Esophagus muscularis mucosa (tissue), 4 donors: ENCODE measurements at regions not wholly inside any gene's neighbourhood (a gene's known extent, or its start where the extent isn't known, plus 50 kb on each side); places are given as distances from the start of the nearest gene placed in this dataset.

ENCODE experiments used
- DNase-seq: peaks from one replicate; pipeline ENCODE4 v3.0.0-alpha.2; 2017; ENCODE audit errors: extremely low spot score
- H3K27ac ChIP-seq, 4 donors: fragments of 200-600 bp; sonication (generic); replicated peaks in 1 of 4; 1 replicate in 3 of 4; 2 replicates in 1 of 4; pipeline ENCODE4 v1.5.1; 2016 to 2019; ENCODE audit warnings: mild to moderate bottlenecking in 1 of 4
- H3K27me3 ChIP-seq, 4 donors: fragments of 200-600 bp; sonication (generic); one replicate each; pipeline versions ENCODE4 v1.5.1 to v1.6.0; 2016 to 2019
- H3K36me3 ChIP-seq, 4 donors: fragments of 200-600 bp; sonication (generic); one replicate each; pipeline ENCODE4 v1.5.1; 2016 to 2019
- H3K4me1 ChIP-seq, 4 donors: fragments of 200-600 bp; sonication (generic); one replicate each; pipeline ENCODE4 v1.5.1; 2016 to 2019
- H3K4me3 ChIP-seq, 4 donors: fragments of 200-600 bp; sonication (generic); 1 replicate in 2 of 4; 2 replicates in 2 of 4; pipeline ENCODE4 v1.5.1; 2016 to 2019; ENCODE audit warnings: mild to moderate bottlenecking in 4 of 4, moderate library complexity in 1 of 4
- H3K9me3 ChIP-seq, 4 donors: fragments of 200-600 bp; sonication (generic); 1 replicate in 3 of 4; 2 replicates in 1 of 4; pipeline ENCODE4 v1.5.1; 2016 to 2019
- CTCF ChIP-seq, 3 experiments: fragments of 200-600 bp in 2 of 3; fragments of 450-650 bp in 1 of 3; sonication (generic) in 2 of 3; IDR thresholded peaks; one replicate each; pipeline ENCODE4 v1.5.1; 2017 to 2019; ENCODE audit warnings: antibody characterized with exemption in 3 of 3, mild to moderate bottlenecking in 2 of 3, moderate library complexity in 1 of 3
- EP300 ChIP-seq: sonication (generic); formaldehyde crosslinking; IDR thresholded peaks from one replicate; pipeline ENCODE4 v1.6.1; 2017; ENCODE audit warnings: antibody characterized with exemption
- POLR2A ChIP-seq: fragments of 450-650 bp; IDR thresholded peaks from one replicate; pipeline ENCODE4 v1.6.1; 2017; ENCODE audit warnings: antibody characterized with exemption, moderate library complexity, mild to moderate bottlenecking, low read depth
- POLR2AphosphoS5 ChIP-seq, 2 donors: sonication (generic); formaldehyde crosslinking; IDR thresholded peaks; one replicate each; pipeline ENCODE4 v1.6.1; 2017; ENCODE audit warnings: antibody characterized with exemption in 2 of 2
- WGBS: methylation state at CpG from one replicate; pipeline ENCODE4 v1.1.5; 2018; 5-methylcytosine and 5-hydroxymethylcytosine counted together
- intact Hi-C: fragments of 100-400 bp; cut with DNase I; formaldehyde crosslinking; loops from one replicate; pipeline ENCODE4 v1.15.1; 2023

- Histone ChIP-seq H3K36me3 (no peaks in the 10 kb centered on the region), H3K9me3 (no peaks in the 10 kb centered on the region), H3K27ac (no peak overlapping the region), H3K27me3 (no peaks in the 10 kb centered on the region), H3K4me1 (no peaks in the 10 kb centered on the region), H3K4me3 (no peak overlapping the region)
- WGBS: 62% methylated on average over 4 of the region's 4 CpGs
- DNase-seq: no peak
- TF ChIP-seq POLR2AphosphoS5 (IDR thresholded peaks at IDR 0.05) (no peak), POLR2A (no peak), EP300 (no peak), CTCF (IDR thresholded peaks at IDR 0.05) (no peak)
- intact Hi-C loops: no loop called here
These were observed 58.0 kb upstream of the DPP10 start for GRCh38 chr2:114384441-114384840.

- intact Hi-C loops: no loop called here
- WGBS: 83% methylated on average over 2 of the region's 4 CpGs
- no peaks in the 10 kb centered on the region for H3K27me3 ChIP-seq
These were observed 53.4 kb upstream of the DPP10 start for GRCh38 chr2:114389021-114389420.

More at GRCh38 chr2:114389021-114389420, 53.4 kb upstream of the DPP10 start:
- H3K27ac ChIP-seq: no peak overlapping the region
- TF ChIP-seq CTCF (IDR thresholded peaks at IDR 0.05) (no peak), POLR2AphosphoS5 (IDR thresholded peaks at IDR 0.05) (no peak), POLR2A (no peak), EP300 (no peak)
- DNase-seq: no peak
- no peaks in the 10 kb centered on the region for H3K36me3 ChIP-seq
- no peak overlapping the region for H3K4me3 ChIP-seq
- no peaks in the 10 kb centered on the region for H3K4me1 ChIP-seq
- no peaks in the 10 kb centered on the region for H3K9me3 ChIP-seq
